Liver (tissue), 8 donors: ENCODE measurements at regions not wholly inside any gene's neighbourhood (a gene's known extent, or its start where the extent isn't known, plus 50 kb on each side); places are given as distances from the start of the nearest gene placed in this dataset.

Experiments
- DNase-seq: peaks from one replicate; pipeline ENCODE4 v3.0.0-alpha.2; 2017; ENCODE audit warnings: low spot score
- H3K27ac ChIP-seq, 2 donors: one replicate each; pipeline ENCODE4 v1.7.0; 2013; ENCODE audit warnings: inconsistent platforms in 2 of 2, low read length in 2 of 2, control low read depth in 1 of 2, low read depth in 1 of 2, mild to moderate bottlenecking in 1 of 2
- H3K27me3 ChIP-seq, 4 donors: one replicate each; pipeline versions ENCODE4 v1.6.1 to v1.7.0; 2013; ENCODE audit warnings: low read length in 3 of 4, inconsistent platforms in 1 of 4, mild to moderate bottlenecking in 1 of 4, moderate library complexity in 1 of 4; ENCODE audit not compliant: control insufficient read depth in 4 of 4, insufficient read depth in 4 of 4
- H3K36me3 ChIP-seq, 4 donors: one replicate each; pipeline versions ENCODE4 v1.6.1 to v1.7.0; 2013; ENCODE audit warnings: low read length in 3 of 4, mild to moderate bottlenecking in 3 of 4, low read depth in 1 of 4, moderate library complexity in 1 of 4; ENCODE audit not compliant: control insufficient read depth in 4 of 4, insufficient read depth in 3 of 4
- H3K4me1 ChIP-seq, 4 donors: one replicate each; pipeline versions ENCODE4 v1.6.1 to v1.7.0; 2013; ENCODE audit warnings: low read length in 3 of 4, mild to moderate bottlenecking in 3 of 4, moderate library complexity in 1 of 4; ENCODE audit not compliant: control insufficient read depth in 4 of 4, insufficient read depth in 4 of 4
- H3K4me3 ChIP-seq, 3 donors: one replicate each; pipeline versions ENCODE4 v1.6.1 to v1.7.0; 2013; ENCODE audit warnings: low read length in 3 of 3, control low read depth in 1 of 3, low read depth in 1 of 3, mild to moderate bottlenecking in 1 of 3
- H3K9ac ChIP-seq, 2 donors: one replicate each; pipeline ENCODE4 v1.7.0; 2013; ENCODE audit warnings: low read length in 2 of 2, mild to moderate bottlenecking in 2 of 2, moderate library complexity in 2 of 2, control low read depth in 1 of 2, low read depth in 1 of 2
- H3K9me3 ChIP-seq, 4 donors: one replicate each; pipeline versions ENCODE4 v1.6.1 to v1.7.0; 2013; ENCODE audit warnings: low read length in 3 of 4; ENCODE audit not compliant: control insufficient read depth in 4 of 4
- EGR1 ChIP-seq, 2 donors: IDR thresholded peaks; 2 replicates each; pipeline ENCODE4 v1.6.1; 2016 to 2018; ENCODE audit warnings: antibody characterized with exemption in 2 of 2, low read depth in 2 of 2
- FOXA1 ChIP-seq: IDR thresholded peaks from 2 replicates; pipeline ENCODE4 v1.6.1; 2016; ENCODE audit warnings: antibody characterized with exemption
- FOXA2 ChIP-seq: IDR thresholded peaks from 2 replicates; pipeline ENCODE4 v1.6.1; 2016; ENCODE audit warnings: antibody characterized with exemption
- GABPA ChIP-seq, 2 donors: IDR thresholded peaks in 1 of 2; conservative IDR thresholded peaks in 1 of 2; 2 replicates each; pipeline ENCODE4 v1.6.1; 2016; ENCODE audit warnings: antibody characterized with exemption in 2 of 2, mild to moderate bottlenecking in 1 of 2, moderate library complexity in 1 of 2
- HNF4A ChIP-seq, 2 donors: conservative IDR thresholded peaks; 2 replicates each; pipeline ENCODE4 v1.6.1; 2016; ENCODE audit warnings: antibody characterized with exemption in 2 of 2, mild to moderate bottlenecking in 2 of 2
- HNF4G ChIP-seq: IDR thresholded peaks from 2 replicates; pipeline ENCODE4 v1.6.1; 2016; ENCODE audit warnings: antibody characterized with exemption
- JUND ChIP-seq, 2 donors: IDR thresholded peaks; 2 replicates each; pipeline ENCODE4 v1.6.1; 2016; ENCODE audit warnings: antibody characterized with exemption in 2 of 2
- NR2F2 ChIP-seq: IDR thresholded peaks from 2 replicates; pipeline ENCODE4 v1.6.1; 2016; ENCODE audit warnings: antibody characterized with exemption
- RAD21 ChIP-seq, 2 donors: IDR thresholded peaks; 2 replicates each; pipeline ENCODE4 v1.6.1; 2016; ENCODE audit warnings: antibody characterized with exemption in 2 of 2, mild to moderate bottlenecking in 2 of 2
- RXRA ChIP-seq, 2 donors: IDR thresholded peaks; 2 replicates each; pipeline ENCODE4 v1.6.1; 2017 to 2018; ENCODE audit warnings: antibody characterized with exemption in 2 of 2, mild to moderate bottlenecking in 1 of 2
- SP1 ChIP-seq: IDR thresholded peaks from 2 replicates; pipeline ENCODE4 v1.6.1; 2018; ENCODE audit warnings: antibody characterized with exemption, mild to moderate bottlenecking
- TAF1 ChIP-seq: conservative IDR thresholded peaks from 2 replicates; pipeline ENCODE4 v1.6.1; 2016; ENCODE audit warnings: antibody characterized with exemption, mild to moderate bottlenecking
- WGBS: extraction: QIAGEN DNeasy Blood & Tissue Kit; methylation state at CpG from one replicate; pipeline ENCODE4 v1.1.7; 2013; 5-methylcytosine and 5-hydroxymethylcytosine counted together
- TF ChIP-seq, protein P1 (sequence below): IDR thresholded peaks from 2 replicates; pipeline ENCODE4 v1.6.1; 2016; ENCODE audit warnings: antibody characterized with exemption
- TF ChIP-seq, protein P2 (sequence below): IDR thresholded peaks from 2 replicates; pipeline ENCODE4 v1.6.1; 2016; ENCODE audit warnings: antibody characterized with exemption, mild to moderate bottlenecking
- TF ChIP-seq, protein P3 (sequence below): IDR thresholded peaks from 2 replicates; pipeline ENCODE4 v1.6.1; 2016; ENCODE audit warnings: antibody characterized with exemption
- TF ChIP-seq, protein P4 (sequence below): fragments of 150-350 bp; IDR thresholded peaks from 2 replicates; pipeline ENCODE4 v1.5.1; 2017; ENCODE audit warnings: improper control_type of control experiment, low read depth, low read length; ENCODE audit not compliant: missing input control
- donor health status: healthy.
- donor health status: healthy.
- donor health status: healthy.
- donor health status: healthy.
- donor health status: healthy.

DNA sequence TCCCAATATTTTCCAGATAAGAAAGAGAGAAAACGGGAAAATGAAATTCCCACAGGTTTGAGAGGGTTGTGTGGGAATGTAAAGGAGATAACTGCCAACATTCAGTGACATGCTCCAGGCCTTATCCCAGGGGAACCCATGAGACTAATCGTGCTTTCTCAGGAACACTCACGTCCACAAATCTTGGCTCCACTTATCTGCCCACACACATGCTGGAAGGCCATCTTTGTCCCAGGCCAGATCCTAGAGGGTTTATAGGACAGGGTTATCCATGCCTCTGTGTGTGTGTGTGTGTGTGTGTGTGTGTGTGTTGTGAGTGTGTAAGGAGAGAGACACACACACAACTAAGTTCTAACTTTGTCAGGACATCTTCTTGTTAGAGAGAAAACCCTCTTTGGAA lies 182.2 kb upstream of the E2F7 start:
- WGBS = 70% methylated on average over 3 of the region's 3 CpGs
- peaks cover 0 to 4% (median 0%) of the 10 kb centered on the region in 4 donors for H3K27me3 ChIP-seq
- H3K36me3 ChIP-seq = no peaks in the 10 kb centered on the region

DNA sequence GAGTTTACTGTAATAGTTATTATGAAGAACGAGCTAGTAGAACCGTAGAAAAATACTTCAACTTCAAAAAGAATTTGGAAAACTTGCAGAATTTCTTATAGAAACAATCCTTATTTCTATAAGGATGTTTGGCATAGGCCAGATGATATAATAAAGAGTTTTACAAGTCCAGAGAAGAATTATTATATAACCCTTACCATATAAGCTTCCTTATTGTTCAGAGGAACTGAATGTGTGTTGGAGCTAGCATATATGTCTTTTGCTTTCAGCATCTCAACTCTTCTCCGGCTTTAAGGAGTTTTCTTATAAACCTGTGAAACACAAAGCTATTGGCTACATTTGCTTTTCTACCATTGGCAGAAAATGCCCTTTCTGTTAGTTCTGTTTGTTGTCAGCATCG lies 178.0 kb upstream of the E2F7 start:
- H3K4me3 ChIP-seq = no peak overlapping the region
- H3K4me1 ChIP-seq = no peaks in the 10 kb centered on the region
- no peaks in the 10 kb centered on the region for H3K9me3 ChIP-seq
- no peaks in the 10 kb centered on the region for H3K36me3 ChIP-seq
- H3K27ac ChIP-seq = no peak overlapping the region
- no peak overlapping the region for H3K9ac ChIP-seq
- TF ChIP-seq, protein P1, sequence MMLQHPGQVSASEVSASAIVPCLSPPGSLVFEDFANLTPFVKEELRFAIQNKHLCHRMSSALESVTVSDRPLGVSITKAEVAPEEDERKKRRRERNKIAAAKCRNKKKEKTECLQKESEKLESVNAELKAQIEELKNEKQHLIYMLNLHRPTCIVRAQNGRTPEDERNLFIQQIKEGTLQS = no peak
- TF ChIP-seq NR2F2 = no peak
- TF ChIP-seq, protein P2, sequence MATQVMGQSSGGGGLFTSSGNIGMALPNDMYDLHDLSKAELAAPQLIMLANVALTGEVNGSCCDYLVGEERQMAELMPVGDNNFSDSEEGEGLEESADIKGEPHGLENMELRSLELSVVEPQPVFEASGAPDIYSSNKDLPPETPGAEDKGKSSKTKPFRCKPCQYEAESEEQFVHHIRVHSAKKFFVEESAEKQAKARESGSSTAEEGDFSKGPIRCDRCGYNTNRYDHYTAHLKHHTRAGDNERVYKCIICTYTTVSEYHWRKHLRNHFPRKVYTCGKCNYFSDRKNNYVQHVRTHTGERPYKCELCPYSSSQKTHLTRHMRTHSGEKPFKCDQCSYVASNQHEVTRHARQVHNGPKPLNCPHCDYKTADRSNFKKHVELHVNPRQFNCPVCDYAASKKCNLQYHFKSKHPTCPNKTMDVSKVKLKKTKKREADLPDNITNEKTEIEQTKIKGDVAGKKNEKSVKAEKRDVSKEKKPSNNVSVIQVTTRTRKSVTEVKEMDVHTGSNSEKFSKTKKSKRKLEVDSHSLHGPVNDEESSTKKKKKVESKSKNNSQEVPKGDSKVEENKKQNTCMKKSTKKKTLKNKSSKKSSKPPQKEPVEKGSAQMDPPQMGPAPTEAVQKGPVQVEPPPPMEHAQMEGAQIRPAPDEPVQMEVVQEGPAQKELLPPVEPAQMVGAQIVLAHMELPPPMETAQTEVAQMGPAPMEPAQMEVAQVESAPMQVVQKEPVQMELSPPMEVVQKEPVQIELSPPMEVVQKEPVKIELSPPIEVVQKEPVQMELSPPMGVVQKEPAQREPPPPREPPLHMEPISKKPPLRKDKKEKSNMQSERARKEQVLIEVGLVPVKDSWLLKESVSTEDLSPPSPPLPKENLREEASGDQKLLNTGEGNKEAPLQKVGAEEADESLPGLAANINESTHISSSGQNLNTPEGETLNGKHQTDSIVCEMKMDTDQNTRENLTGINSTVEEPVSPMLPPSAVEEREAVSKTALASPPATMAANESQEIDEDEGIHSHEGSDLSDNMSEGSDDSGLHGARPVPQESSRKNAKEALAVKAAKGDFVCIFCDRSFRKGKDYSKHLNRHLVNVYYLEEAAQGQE = no peak
- no peak for TF ChIP-seq RAD21 (IDR thresholded peaks at IDR 0.05)
- no peak for TF ChIP-seq TAF1
- no peak for TF ChIP-seq FOXA1
- no peak for TF ChIP-seq RXRA (IDR thresholded peaks at IDR 0.05)
- no peak for TF ChIP-seq FOXA2
- TF ChIP-seq, protein P3, sequence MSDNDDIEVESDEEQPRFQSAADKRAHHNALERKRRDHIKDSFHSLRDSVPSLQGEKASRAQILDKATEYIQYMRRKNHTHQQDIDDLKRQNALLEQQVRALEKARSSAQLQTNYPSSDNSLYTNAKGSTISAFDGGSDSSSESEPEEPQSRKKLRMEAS = no peak
- TF ChIP-seq JUND (IDR thresholded peaks at IDR 0.05) = no peak
- TF ChIP-seq HNF4A (conservative IDR thresholded peaks at IDR 0.05) = no peak
- no peak for TF ChIP-seq HNF4G
- TF ChIP-seq, protein P4, sequence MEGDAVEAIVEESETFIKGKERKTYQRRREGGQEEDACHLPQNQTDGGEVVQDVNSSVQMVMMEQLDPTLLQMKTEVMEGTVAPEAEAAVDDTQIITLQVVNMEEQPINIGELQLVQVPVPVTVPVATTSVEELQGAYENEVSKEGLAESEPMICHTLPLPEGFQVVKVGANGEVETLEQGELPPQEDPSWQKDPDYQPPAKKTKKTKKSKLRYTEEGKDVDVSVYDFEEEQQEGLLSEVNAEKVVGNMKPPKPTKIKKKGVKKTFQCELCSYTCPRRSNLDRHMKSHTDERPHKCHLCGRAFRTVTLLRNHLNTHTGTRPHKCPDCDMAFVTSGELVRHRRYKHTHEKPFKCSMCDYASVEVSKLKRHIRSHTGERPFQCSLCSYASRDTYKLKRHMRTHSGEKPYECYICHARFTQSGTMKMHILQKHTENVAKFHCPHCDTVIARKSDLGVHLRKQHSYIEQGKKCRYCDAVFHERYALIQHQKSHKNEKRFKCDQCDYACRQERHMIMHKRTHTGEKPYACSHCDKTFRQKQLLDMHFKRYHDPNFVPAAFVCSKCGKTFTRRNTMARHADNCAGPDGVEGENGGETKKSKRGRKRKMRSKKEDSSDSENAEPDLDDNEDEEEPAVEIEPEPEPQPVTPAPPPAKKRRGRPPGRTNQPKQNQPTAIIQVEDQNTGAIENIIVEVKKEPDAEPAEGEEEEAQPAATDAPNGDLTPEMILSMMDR = no peak
- no peak for TF ChIP-seq EGR1 (IDR thresholded peaks at IDR 0.05; ENCODE audit: low read depth in 2 of 2)
- TF ChIP-seq SP1 = no peak
- DNase-seq = no peak
- no peaks in the 10 kb centered on the region for H3K27me3 ChIP-seq
- WGBS = 72% methylated on average over 4 of the region's 4 CpGs

More for the DNA sequence above, 182.2 kb upstream of the E2F7 start:
- Histone ChIP-seq H3K9me3 (no peaks in the 10 kb centered on the region), H3K27ac (no peak overlapping the region), H3K9ac (no peak overlapping the region), H3K4me1 (no peaks in the 10 kb centered on the region), H3K4me3 (no peak overlapping the region)
- no peak for DNase-seq
- no peak for TF ChIP-seq GABPA (IDR thresholded peaks at IDR 0.05 in 1 of 2, conservative IDR thresholded peaks at IDR 0.05 in 1 of 2)
- TF ChIP-seq HNF4G = no peak
- TF ChIP-seq, protein P3 = no peak
- TF ChIP-seq SP1 = no peak
- no peak for TF ChIP-seq TAF1
- TF ChIP-seq, protein P4 = no peak
- no peak for TF ChIP-seq RXRA (IDR thresholded peaks at IDR 0.05)
- TF ChIP-seq NR2F2 = no peak
- TF ChIP-seq EGR1 (IDR thresholded peaks at IDR 0.05; ENCODE audit: low read depth in 2 of 2) = no peak
